ENCODE measurements at regions not wholly inside any gene's neighbourhood (a gene's known extent, or its start where the extent isn't known, plus 50 kb on each side); places are given as distances from the start of the nearest gene placed in this dataset.

GRCh38 chrX:39140581-39140980 lies 339.3 kb downstream of the MID1IP1 start:
- ChIA-PET POLR2A (no interaction called here), CTCF (interaction anchor here (1.2 kb wide), 1 partner anchor 11 kb away, joined by 3 read pairs; no protein-coding TSS in a partner anchor)
- Mint-ChIP-seq H3K36me3 (ENCODE audit: low read depth) (no peaks in the 10 kb centered on the region), H3K4me1 (peaks cover 50% of the 10 kb centered on the region), H3K27ac (no peak overlapping the region), H3K27me3 (no peaks in the 10 kb centered on the region), H3K9me3 (no peaks in the 10 kb centered on the region), H3K4me3 (no peak overlapping the region)
- TF ChIP-seq CTCF (IDR thresholded peaks at IDR 0.05) = no peak
- ATAC-seq (ENCODE audit: low read depth) = no peak
- intact Hi-C loops (cut with micrococcal nuclease) = loop anchor here (10.0 kb wide), 1 partner anchor 304 kb away; no protein-coding TSS in a partner anchor
- DNase-seq = no peak

GRCh38 chrX:39144323-39144722 lies 343.1 kb downstream of the MID1IP1 start:
- no peak for TF ChIP-seq CTCF (IDR thresholded peaks at IDR 0.05)
- H3K27ac Mint-ChIP-seq = peak overlapping the region; percentile 95
- peaks cover 73% of the 10 kb centered on the region for H3K4me1 Mint-ChIP-seq
- DNase-seq (no peak), ATAC-seq (ENCODE audit: low read depth) (peak; percentile 74)
- H3K27me3 Mint-ChIP-seq = no peaks in the 10 kb centered on the region
- H3K36me3 Mint-ChIP-seq (ENCODE audit: low read depth) = no peaks in the 10 kb centered on the region
- peak overlapping the region; percentile 60 for H3K4me3 Mint-ChIP-seq
- no peaks in the 10 kb centered on the region for H3K9me3 Mint-ChIP-seq
- ChIA-PET CTCF (interaction anchor here (1.6 to 2.5 kb wide), 2 partner anchors 10 to 376 kb away, joined by 3 to 16 read pairs; no protein-coding TSS in a partner anchor), POLR2A (interaction anchor here (1.0 to 2.7 kb wide), 5 partner anchors 10 to 952 kb away, joined by 5 to 21 read pairs (median 11); partner anchors contain the start of gene MID1IP1)
- intact Hi-C loops (cut with micrococcal nuclease) = loop anchor here (1.0 to 10.0 kb wide), 5 partner anchors 266 to 1026 kb away; partner anchors contain the start of gene MID1IP1

- no peaks in the 10 kb centered on the region for H3K27me3 Mint-ChIP-seq
- peak overlapping the region; percentile 60 for H3K4me3 Mint-ChIP-seq
- no peak for TF ChIP-seq CTCF (IDR thresholded peaks at IDR 0.05)
- intact Hi-C loops (cut with micrococcal nuclease) = loop anchor here (1.0 to 10.0 kb wide), 7 partner anchors 51 to 1026 kb away; partner anchors contain the start of gene MID1IP1
- no peak for DNase-seq
- H3K4me1 Mint-ChIP-seq = peaks cover 79% of the 10 kb centered on the region
- ATAC-seq (ENCODE audit: low read depth) = peak; percentile 76
- CTCF ChIA-PET = interaction anchor here (1.6 to 2.5 kb wide), 2 partner anchors 10 to 377 kb away, joined by 3 to 16 read pairs; no protein-coding TSS in a partner anchor
- POLR2A ChIA-PET = interaction anchor here (0.9 to 2.7 kb wide), 6 partner anchors 11 to 952 kb away, joined by 3 to 21 read pairs (median 10); partner anchors contain the start of gene MID1IP1
- H3K27ac Mint-ChIP-seq = peak overlapping the region; percentile 95
- H3K36me3 Mint-ChIP-seq (ENCODE audit: low read depth) = no peaks in the 10 kb centered on the region
- H3K9me3 Mint-ChIP-seq = no peaks in the 10 kb centered on the region
These were observed 343.7 kb downstream of the MID1IP1 start for GRCh38 chrX:39144956-39145355.

GRCh38 chrX:39145859-39146258 lies 344.6 kb downstream of the MID1IP1 start:
- intact Hi-C loops (cut with micrococcal nuclease) = loop anchor here (1.0 to 10.0 kb wide), 5 partner anchors 50 to 1025 kb away; no protein-coding TSS in a partner anchor
- Mint-ChIP-seq H3K9me3 (no peaks in the 10 kb centered on the region), H3K27me3 (no peaks in the 10 kb centered on the region)

More at GRCh38 chrX:39145859-39146258, 344.6 kb downstream of the MID1IP1 start:
- no peak overlapping the region for H3K4me3 Mint-ChIP-seq
- no peak for TF ChIP-seq CTCF (IDR thresholded peaks at IDR 0.05)
- H3K4me1 Mint-ChIP-seq = peaks cover 74% of the 10 kb centered on the region
- ChIA-PET CTCF (interaction anchor here (2.5 kb wide), 1 partner anchor 11 kb away, joined by 16 read pairs; no protein-coding TSS in a partner anchor), POLR2A (interaction anchor here (2.6 to 2.7 kb wide), 2 partner anchors 12 to 341 kb away, joined by 21 read pairs; no protein-coding TSS in a partner anchor)
- DNase-seq = no peak
- no peaks in the 10 kb centered on the region for H3K36me3 Mint-ChIP-seq (ENCODE audit: low read depth)
- ATAC-seq (ENCODE audit: low read depth) = no peak
- peak overlapping the region; percentile 95 for H3K27ac Mint-ChIP-seq
